GM12878 (cell line): ENCODE measurements at regions not wholly inside any gene's neighbourhood (a gene's known extent, or its start where the extent isn't known, plus 50 kb on each side); places are given as distances from the start of the nearest gene placed in this dataset.

Experiments used
- ATAC-seq: fragments of 200-7000 bp; cut with Tn5 transposase; 3 replicates; pipeline ENCODE4 v1.9.1; 2020; ENCODE audit warnings: mild to moderate bottlenecking, moderate library complexity
- BruUV-seq: library from RNA; stranded (reverse); fragments of 400-500 nt; replicated peaks from 2 replicates; lab custom pipeline; 2021; lab: Mats Ljungman, UMichigan
- CTCF ChIA-PET: fragments of 300-600 bp; sonication (Branson Sonifier 250); formaldehyde crosslinking; extraction: SDS; loops from one replicate; lab custom pipeline; 2021; ENCODE audit warnings: inconsistent platforms; lab: Yijun Ruan, JAX
- POLR2A ChIA-PET: fragments of 350-600 bp; formaldehyde crosslinking; extraction: SDS; loops from one replicate; lab custom pipeline; 2021; ENCODE audit warnings: inconsistent platforms; lab: Charles Lee
- RAD21 ChIA-PET: fragments of 300-600 bp; sonication (Branson Sonifier 250); formaldehyde crosslinking; loops from one replicate; lab custom pipeline; 2023; ENCODE audit warnings: antibody characterized with exemption; ENCODE audit not compliant: unreplicated experiment; lab: Charles Lee
- SMC1A ChIA-PET: fragments of 300-600 bp; sonication (Branson Sonifier 250); formaldehyde crosslinking; loops from one replicate; lab custom pipeline; 2023; ENCODE audit not compliant: unreplicated experiment, uncharacterized antibody; lab: Charles Lee
- DNase-seq: peaks from one replicate; pipeline ENCODE4 v3.0.0-alpha.2; 2011; ENCODE audit warnings: low read depth, low spot score
- FAIRE-seq: peaks from 3 replicates; lab custom pipeline; 2011; peaks lifted over from hg19 to GRCh38; lab: Jason Lieb, UNC
- H2AFZ ChIP-seq: 2 replicates; pipeline ENCODE4 v1.6.0; 2011; ENCODE audit warnings: low read depth, low read length, control low read depth; ENCODE audit not compliant: control insufficient read depth
- H3K27ac ChIP-seq: 2 replicates; pipeline ENCODE4 v1.5.1; 2011; ENCODE audit warnings: control low read depth; ENCODE audit not compliant: control insufficient read depth, insufficient read depth
- H3K27me3 ChIP-seq, 2 experiments: replicated peaks in 1 of 2; 2 replicates each; pipeline versions ENCODE4 v1.6.0 to v1.6.1; 2011; ENCODE audit warnings: low read length in 1 of 2; ENCODE audit not compliant: control insufficient read depth in 2 of 2, insufficient read depth in 2 of 2
- H3K36me3 ChIP-seq, 2 experiments: 2 replicates each; pipeline ENCODE4 v1.5.1; 2011; ENCODE audit warnings: low read length in 1 of 2; ENCODE audit not compliant: control insufficient read depth in 2 of 2, insufficient read depth in 2 of 2
- H3K4me1 ChIP-seq: 2 replicates; pipeline ENCODE4 v1.6.1; 2011; ENCODE audit warnings: mild to moderate bottlenecking, low read length, moderate library complexity, mixed read lengths; ENCODE audit not compliant: control insufficient read depth, insufficient read depth
- H3K4me2 ChIP-seq: 2 replicates; pipeline ENCODE4 v1.6.0; 2011; ENCODE audit warnings: control low read depth; ENCODE audit not compliant: control insufficient read depth, insufficient read depth
- H3K4me3 ChIP-seq: fragments of 200-600 bp; sonication (generic); 2 replicates; pipeline ENCODE4 v1.5.1; 2016
- H3K79me2 ChIP-seq: 2 replicates; pipeline ENCODE4 v1.6.0; 2011; ENCODE audit warnings: low read length; ENCODE audit not compliant: control insufficient read depth, insufficient read depth
- H3K9ac ChIP-seq: 2 replicates; pipeline ENCODE4 v1.8.0; 2011; ENCODE audit warnings: low read length, control low read depth, mixed read lengths; ENCODE audit not compliant: control insufficient read depth, insufficient read depth
- H3K9me3 ChIP-seq: replicated peaks from 3 replicates; pipeline ENCODE4 v1.5.1; 2011; ENCODE audit warnings: mild to moderate bottlenecking, low read length; ENCODE audit not compliant: control insufficient read depth, insufficient read depth
- H4K20me1 ChIP-seq: 2 replicates; pipeline ENCODE4 v1.6.0; 2011; ENCODE audit not compliant: control insufficient read depth, insufficient read depth
- BCLAF1 ChIP-seq: fragments of 450-650 bp; IDR thresholded peaks from 2 replicates; pipeline ENCODE4 v1.6.1; 2017; ENCODE audit warnings: antibody characterized with exemption, mild to moderate bottlenecking, moderate library complexity
- CREB1 ChIP-seq: IDR thresholded peaks from 2 replicates; pipeline ENCODE4 v1.6.1; 2012; ENCODE audit warnings: low read depth, mild to moderate bottlenecking, inconsistent platforms
- FOS ChIP-seq: IDR thresholded peaks from 3 replicates; pipeline ENCODE4 v1.6.1; 2011; ENCODE audit warnings: borderline replicate concordance; ENCODE audit not compliant: insufficient read length; ENCODE audit errors: extremely low read depth
- KDM1A ChIP-seq: fragments of 200-600 bp; sonication (generic); IDR thresholded peaks from 2 replicates; pipeline ENCODE4 v1.6.1; 2016; ENCODE audit warnings: borderline replicate concordance
- NR2C1 ChIP-seq: fragments of 450-650 bp; IDR thresholded peaks from 2 replicates; pipeline ENCODE4 v1.6.1; 2017; ENCODE audit warnings: antibody characterized with exemption, mild to moderate bottlenecking, moderate library complexity
- NRF1 ChIP-seq: conservative IDR thresholded peaks from 2 replicates; pipeline ENCODE4 v1.6.1; 2011; ENCODE audit warnings: mild to moderate bottlenecking, low read depth, low read length, improper control_type of control experiment
- SIN3A ChIP-seq: IDR thresholded peaks from 2 replicates; pipeline ENCODE4 v1.6.1; 2012; ENCODE audit warnings: low read depth, low read length, improper control_type of control experiment
- TCF12 ChIP-seq: IDR thresholded peaks from 2 replicates; pipeline ENCODE4 v1.6.1; 2011; ENCODE audit warnings: low read depth, mild to moderate bottlenecking, low read length
- WRNIP1 ChIP-seq: IDR thresholded peaks from 2 replicates; pipeline ENCODE4 v1.6.1; 2011; ENCODE audit warnings: low read depth, low read length, improper control_type of control experiment, borderline replicate concordance
- ZBTB33 ChIP-seq: fragments of 450-650 bp; IDR thresholded peaks from 2 replicates; pipeline ENCODE4 v1.6.1; 2017; ENCODE audit warnings: mild to moderate bottlenecking
- ZNF217 ChIP-seq: fragments of 450-650 bp; IDR thresholded peaks from 2 replicates; pipeline ENCODE4 v1.6.1; 2017; ENCODE audit warnings: antibody characterized with exemption, mild to moderate bottlenecking
- WGBS: methylation state at CpG from one replicate; pipeline ENCODE4 v1.1.6; 2016; ENCODE audit warnings: low lambda C conversion rate; ENCODE audit not compliant: insufficient replicate concordance, insufficient coverage; ENCODE audit errors: missing lambda C conversion rate; 5-methylcytosine and 5-hydroxymethylcytosine counted together
- in situ Hi-C: fragments of 300-500 bp; cut with MboI; formaldehyde crosslinking; loops from 9 replicates; pipeline ENCODE4 v1.14.3; 2018; ENCODE audit warnings: mixed read lengths
- intact Hi-C: fragments of 100-400 bp; cut with micrococcal nuclease; formaldehyde crosslinking; loops from one replicate; pipeline ENCODE4 v1.14.2; 2022; ENCODE audit not compliant: unreplicated experiment
- TF ChIP-seq, protein P1 (sequence below): fragments of 450-650 bp; IDR thresholded peaks from 2 replicates; pipeline ENCODE4 v1.6.1; 2017; ENCODE audit warnings: mild to moderate bottlenecking, moderate library complexity

GRCh38 chr6:135640048-135640447 lies 142.5 kb upstream of the AHI1 start:
- ATAC-seq (no peak), DNase-seq (no peak), FAIRE-seq (no peak)
- in situ Hi-C loops (no loop called here), intact Hi-C loops (no loop called here)
- Histone ChIP-seq H3K9ac (no peak overlapping the region), H3K36me3 (no peaks in the 10 kb centered on the region), H3K79me2 (no peaks in the 10 kb centered on the region), H3K4me3 (no peak overlapping the region), H2AFZ (no peak overlapping the region), H3K4me2 (no peak overlapping the region), H3K4me1 (no peaks in the 10 kb centered on the region), H3K27ac (no peak overlapping the region), H3K9me3 (no peaks in the 10 kb centered on the region), H4K20me1 (no peaks in the 10 kb centered on the region), H3K27me3 (no peaks in the 10 kb centered on the region; a peak in 1 of 4 replicates)
- 53% methylated on average over 2 of the region's 2 CpGs for WGBS
- POLR2A ChIA-PET: no interaction called here
- CTCF ChIA-PET: no interaction called here
- BruUV-seq: no TSS peak
- TF ChIP-seq TCF12: no peak
- TF ChIP-seq ZBTB33: no peak
- TF ChIP-seq SIN3A: no peak
- TF ChIP-seq, protein P1, sequence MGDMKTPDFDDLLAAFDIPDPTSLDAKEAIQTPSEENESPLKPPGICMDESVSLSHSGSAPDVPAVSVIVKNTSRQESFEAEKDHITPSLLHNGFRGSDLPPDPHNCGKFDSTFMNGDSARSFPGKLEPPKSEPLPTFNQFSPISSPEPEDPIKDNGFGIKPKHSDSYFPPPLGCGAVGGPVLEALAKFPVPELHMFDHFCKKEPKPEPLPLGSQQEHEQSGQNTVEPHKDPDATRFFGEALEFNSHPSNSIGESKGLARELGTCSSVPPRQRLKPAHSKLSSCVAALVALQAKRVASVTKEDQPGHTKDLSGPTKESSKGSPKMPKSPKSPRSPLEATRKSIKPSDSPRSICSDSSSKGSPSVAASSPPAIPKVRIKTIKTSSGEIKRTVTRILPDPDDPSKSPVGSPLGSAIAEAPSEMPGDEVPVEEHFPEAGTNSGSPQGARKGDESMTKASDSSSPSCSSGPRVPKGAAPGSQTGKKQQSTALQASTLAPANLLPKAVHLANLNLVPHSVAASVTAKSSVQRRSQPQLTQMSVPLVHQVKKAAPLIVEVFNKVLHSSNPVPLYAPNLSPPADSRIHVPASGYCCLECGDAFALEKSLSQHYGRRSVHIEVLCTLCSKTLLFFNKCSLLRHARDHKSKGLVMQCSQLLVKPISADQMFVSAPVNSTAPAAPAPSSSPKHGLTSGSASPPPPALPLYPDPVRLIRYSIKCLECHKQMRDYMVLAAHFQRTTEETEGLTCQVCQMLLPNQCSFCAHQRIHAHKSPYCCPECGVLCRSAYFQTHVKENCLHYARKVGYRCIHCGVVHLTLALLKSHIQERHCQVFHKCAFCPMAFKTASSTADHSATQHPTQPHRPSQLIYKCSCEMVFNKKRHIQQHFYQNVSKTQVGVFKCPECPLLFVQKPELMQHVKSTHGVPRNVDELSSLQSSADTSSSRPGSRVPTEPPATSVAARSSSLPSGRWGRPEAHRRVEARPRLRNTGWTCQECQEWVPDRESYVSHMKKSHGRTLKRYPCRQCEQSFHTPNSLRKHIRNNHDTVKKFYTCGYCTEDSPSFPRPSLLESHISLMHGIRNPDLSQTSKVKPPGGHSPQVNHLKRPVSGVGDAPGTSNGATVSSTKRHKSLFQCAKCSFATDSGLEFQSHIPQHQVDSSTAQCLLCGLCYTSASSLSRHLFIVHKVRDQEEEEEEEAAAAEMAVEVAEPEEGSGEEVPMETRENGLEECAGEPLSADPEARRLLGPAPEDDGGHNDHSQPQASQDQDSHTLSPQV: no peak
- TF ChIP-seq KDM1A: no peak
- TF ChIP-seq WRNIP1: no peak
- no peak for TF ChIP-seq FOS
- TF ChIP-seq ZNF217: no peak
- no peak for TF ChIP-seq BCLAF1
- no peak for TF ChIP-seq NRF1
- no peak for TF ChIP-seq NR2C1
- no peak for TF ChIP-seq CREB1
- SMC1A ChIA-PET: no interaction called here
- RAD21 ChIA-PET: no interaction called here
